Transverse colon (tissue), 4 donors: ENCODE measurements at regions not wholly inside any gene's neighbourhood (a gene's known extent, or its start where the extent isn't known, plus 50 kb on each side); places are given as distances from the start of the nearest gene placed in this dataset.

Experiments used
- CTCF ChIP-seq, 5 experiments: fragments of 200-600 bp in 3 of 5; fragments of 450-650 bp in 2 of 5; sonication (generic) in 3 of 5; IDR thresholded peaks; 1 replicate in 2 of 5; 2 replicates in 3 of 5; pipeline ENCODE4 v1.5.1; 2016 to 2017; ENCODE audit warnings: antibody characterized with exemption in 5 of 5, inconsistent platforms in 3 of 5, mild to moderate bottlenecking in 2 of 5, moderate library complexity in 1 of 5
- EP300 ChIP-seq: sonication (generic); formaldehyde crosslinking; IDR thresholded peaks from one replicate; pipeline ENCODE4 v1.6.1; 2017; ENCODE audit warnings: antibody characterized with exemption, low read depth
- POLR2A ChIP-seq: fragments of 450-650 bp; IDR thresholded peaks from one replicate; pipeline ENCODE4 v1.6.1; 2016; ENCODE audit warnings: antibody characterized with exemption, mild to moderate bottlenecking, moderate library complexity
- POLR2AphosphoS5 ChIP-seq, 3 donors: sonication (generic); formaldehyde crosslinking; IDR thresholded peaks; one replicate each; pipeline ENCODE4 v1.6.1; 2016; ENCODE audit warnings: antibody characterized with exemption in 3 of 3

- no peak for TF ChIP-seq CTCF (IDR thresholded peaks at IDR 0.05)
- TF ChIP-seq POLR2AphosphoS5 (IDR thresholded peaks at IDR 0.05), result no peak
- TF ChIP-seq POLR2A, result no peak
- TF ChIP-seq EP300, result no peak
Observed at GRCh38 chr5:42306287-42306686, 117.0 kb upstream of the GHR start.
